ENCODE measurements at regions not wholly inside any gene's neighbourhood (a gene's known extent, or its start where the extent isn't known, plus 50 kb on each side); places are given as distances from the start of the nearest gene placed in this dataset.

DNA sequence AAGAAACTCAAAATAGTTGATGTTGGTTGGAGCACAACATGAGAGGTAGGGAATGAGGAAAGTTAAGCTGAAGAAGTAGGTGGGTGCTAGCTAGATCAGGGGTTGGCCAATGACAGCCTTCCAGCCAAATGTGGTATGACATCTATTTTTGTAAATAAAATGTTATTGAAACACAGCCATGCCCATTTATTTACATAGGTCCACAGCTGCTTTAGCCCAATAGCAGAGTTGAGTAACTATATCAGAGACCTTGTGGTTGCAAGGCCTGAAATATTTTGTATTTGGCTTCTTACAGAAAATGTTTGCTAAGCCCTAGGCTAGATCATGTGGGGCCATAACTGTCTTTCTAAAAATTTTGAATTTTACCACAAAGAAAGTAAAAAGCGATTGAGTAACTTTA lies 234.9 kb upstream of the CTSO start:
- DNase-seq, result no peak
- no peak overlapping the region for H3K27ac ChIP-seq
- TF ChIP-seq, protein P1, sequence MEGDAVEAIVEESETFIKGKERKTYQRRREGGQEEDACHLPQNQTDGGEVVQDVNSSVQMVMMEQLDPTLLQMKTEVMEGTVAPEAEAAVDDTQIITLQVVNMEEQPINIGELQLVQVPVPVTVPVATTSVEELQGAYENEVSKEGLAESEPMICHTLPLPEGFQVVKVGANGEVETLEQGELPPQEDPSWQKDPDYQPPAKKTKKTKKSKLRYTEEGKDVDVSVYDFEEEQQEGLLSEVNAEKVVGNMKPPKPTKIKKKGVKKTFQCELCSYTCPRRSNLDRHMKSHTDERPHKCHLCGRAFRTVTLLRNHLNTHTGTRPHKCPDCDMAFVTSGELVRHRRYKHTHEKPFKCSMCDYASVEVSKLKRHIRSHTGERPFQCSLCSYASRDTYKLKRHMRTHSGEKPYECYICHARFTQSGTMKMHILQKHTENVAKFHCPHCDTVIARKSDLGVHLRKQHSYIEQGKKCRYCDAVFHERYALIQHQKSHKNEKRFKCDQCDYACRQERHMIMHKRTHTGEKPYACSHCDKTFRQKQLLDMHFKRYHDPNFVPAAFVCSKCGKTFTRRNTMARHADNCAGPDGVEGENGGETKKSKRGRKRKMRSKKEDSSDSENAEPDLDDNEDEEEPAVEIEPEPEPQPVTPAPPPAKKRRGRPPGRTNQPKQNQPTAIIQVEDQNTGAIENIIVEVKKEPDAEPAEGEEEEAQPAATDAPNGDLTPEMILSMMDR (IDR thresholded peaks at IDR 0.05), result no peak
- intact Hi-C loops (cut with DNase I), result no loop called here
- no peaks in the 10 kb centered on the region for H3K36me3 ChIP-seq
- H3K9ac ChIP-seq (ENCODE audit: low read depth in 2 of 2, low read length in 2 of 2), result no peak overlapping the region
- no peaks in the 10 kb centered on the region for H3K9me3 ChIP-seq
- no peaks in the 10 kb centered on the region for H3K27me3 ChIP-seq
- no peaks in the 10 kb centered on the region for H3K4me1 ChIP-seq
- no peak overlapping the region for H3K4me3 ChIP-seq

DNA sequence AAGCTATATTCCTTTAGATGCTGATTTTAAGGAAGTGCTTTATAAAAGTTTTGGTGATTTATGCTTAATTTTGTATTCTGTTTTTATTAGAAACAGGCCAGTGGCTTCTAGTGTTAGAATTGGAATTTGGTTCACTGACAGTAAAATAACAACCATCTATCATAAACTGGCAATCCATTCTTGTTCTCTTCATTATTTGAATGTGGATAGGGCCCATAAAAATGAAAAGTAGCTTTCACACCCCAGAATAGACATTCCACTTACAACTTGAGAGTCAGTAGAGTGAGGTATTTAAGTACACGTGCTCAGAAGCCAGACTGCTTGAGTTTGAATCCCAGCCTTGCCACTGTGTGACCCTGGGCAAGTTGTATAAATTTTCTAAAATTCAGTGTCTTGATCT lies 232.4 kb upstream of the CTSO start:
- Histone ChIP-seq H3K9ac (ENCODE audit: low read depth in 2 of 2, low read length in 2 of 2) (no peak overlapping the region), H3K4me1 (no peaks in the 10 kb centered on the region), H3K9me3 (no peaks in the 10 kb centered on the region), H3K27me3 (no peaks in the 10 kb centered on the region), H3K27ac (no peak overlapping the region), H3K36me3 (no peaks in the 10 kb centered on the region), H3K4me3 (no peak overlapping the region)
- intact Hi-C loops (cut with DNase I), result no loop called here
- no peak for DNase-seq
- TF ChIP-seq, protein P1 (IDR thresholded peaks at IDR 0.05), result no peak

DNA sequence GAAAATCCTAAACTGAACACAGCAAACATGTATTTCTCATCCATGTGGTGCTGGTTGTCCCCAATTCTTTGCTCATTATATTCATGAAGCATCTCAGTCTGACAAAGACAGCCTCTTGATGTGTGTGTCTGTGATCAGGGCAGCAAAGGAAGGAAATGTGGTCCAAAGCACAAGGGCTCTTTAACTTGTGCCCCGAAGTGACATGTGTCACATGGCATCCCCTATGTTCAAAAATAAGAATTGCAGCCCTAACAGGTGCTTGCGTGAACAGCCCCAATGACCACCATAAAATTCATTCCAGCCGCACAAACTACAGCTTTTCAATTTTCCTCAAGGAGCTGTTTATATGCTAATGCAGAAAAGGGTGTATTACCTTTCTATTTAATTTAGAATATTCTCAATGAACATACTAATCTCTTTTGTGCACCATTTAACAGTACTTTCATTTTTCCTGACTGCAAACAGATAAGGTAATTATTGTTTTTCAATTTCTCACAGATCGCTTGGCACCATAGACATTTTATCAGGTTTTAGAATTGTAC lies 231.9 kb upstream of the CTSO start:
- no peaks in the 10 kb centered on the region for H3K36me3 ChIP-seq
- H3K9ac ChIP-seq (ENCODE audit: low read depth in 2 of 2, low read length in 2 of 2), result no peak overlapping the region
- DNase-seq, result no peak
- H3K27me3 ChIP-seq, result no peaks in the 10 kb centered on the region
- no peak overlapping the region for H3K4me3 ChIP-seq
- no peak overlapping the region for H3K27ac ChIP-seq
- no peaks in the 10 kb centered on the region for H3K4me1 ChIP-seq
- TF ChIP-seq, protein P1 (IDR thresholded peaks at IDR 0.05), result no peak
- intact Hi-C loops (cut with DNase I), result no loop called here
- no peaks in the 10 kb centered on the region for H3K9me3 ChIP-seq

DNA sequence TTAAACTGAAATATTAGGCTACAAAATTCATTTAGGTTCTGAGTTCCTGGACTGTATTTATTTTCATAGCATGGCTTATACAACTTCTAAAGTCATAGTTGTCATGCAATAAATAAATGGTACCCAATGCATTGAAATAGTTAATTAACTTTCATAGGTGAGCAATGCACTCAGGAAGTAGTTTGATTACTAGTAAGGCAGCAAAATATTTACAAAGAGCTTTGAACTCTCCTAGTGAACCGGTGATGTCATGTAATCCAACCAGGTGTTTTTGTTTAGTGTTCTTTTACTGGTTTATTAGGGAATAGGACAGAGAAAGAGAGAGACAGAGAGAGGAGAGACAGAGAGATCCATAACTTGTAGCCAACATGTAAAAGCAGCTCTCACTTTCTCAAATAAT lies 228.6 kb upstream of the CTSO start:
- intact Hi-C loops (cut with DNase I), result no loop called here
- DNase-seq, result no peak
- no peaks in the 10 kb centered on the region for H3K36me3 ChIP-seq
- H3K27me3 ChIP-seq, result no peaks in the 10 kb centered on the region
- no peaks in the 10 kb centered on the region for H3K4me1 ChIP-seq
- H3K4me3 ChIP-seq, result no peak overlapping the region
- no peaks in the 10 kb centered on the region for H3K9me3 ChIP-seq
- TF ChIP-seq, protein P1 (IDR thresholded peaks at IDR 0.05), result no peak
- H3K9ac ChIP-seq (ENCODE audit: low read depth in 2 of 2, low read length in 2 of 2), result no peak overlapping the region
- H3K27ac ChIP-seq, result no peak overlapping the region

DNA sequence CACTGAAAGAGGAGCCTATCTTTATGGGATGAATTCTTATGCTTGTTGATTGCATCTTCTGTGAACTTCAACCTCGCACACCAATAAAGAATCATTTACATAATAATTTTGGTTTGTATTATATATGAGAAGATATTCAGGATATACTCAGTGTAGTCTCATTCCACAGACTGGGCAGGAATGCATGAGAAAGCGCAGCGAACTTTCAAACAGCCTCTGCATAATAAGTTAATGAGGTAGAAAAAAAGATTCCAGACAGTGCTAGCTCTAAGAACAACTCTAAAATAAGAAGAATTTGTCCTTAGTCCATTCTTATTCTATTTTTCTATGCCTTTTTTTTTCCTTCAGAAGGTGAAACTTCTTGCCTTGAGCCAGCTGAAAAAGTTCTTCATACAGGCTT lies 224.3 kb upstream of the CTSO start:
- DNase-seq, result no peak
- intact Hi-C loops (cut with DNase I), result no loop called here
- no peaks in the 10 kb centered on the region for H3K27me3 ChIP-seq

More for the DNA sequence above, 224.3 kb upstream of the CTSO start:
- H3K4me1 ChIP-seq, result no peaks in the 10 kb centered on the region
- H3K9me3 ChIP-seq, result no peaks in the 10 kb centered on the region
- H3K27ac ChIP-seq, result no peak overlapping the region
- H3K9ac ChIP-seq (ENCODE audit: low read depth in 2 of 2, low read length in 2 of 2), result no peak overlapping the region
- TF ChIP-seq, protein P1 (IDR thresholded peaks at IDR 0.05), result no peak
- H3K36me3 ChIP-seq, result no peaks in the 10 kb centered on the region
- no peak overlapping the region for H3K4me3 ChIP-seq
